ENCODE measurements at regions not wholly inside any gene's neighbourhood (a gene's known extent, or its start where the extent isn't known, plus 50 kb on each side); places are given as distances from the start of the nearest gene placed in this dataset.

DNA sequence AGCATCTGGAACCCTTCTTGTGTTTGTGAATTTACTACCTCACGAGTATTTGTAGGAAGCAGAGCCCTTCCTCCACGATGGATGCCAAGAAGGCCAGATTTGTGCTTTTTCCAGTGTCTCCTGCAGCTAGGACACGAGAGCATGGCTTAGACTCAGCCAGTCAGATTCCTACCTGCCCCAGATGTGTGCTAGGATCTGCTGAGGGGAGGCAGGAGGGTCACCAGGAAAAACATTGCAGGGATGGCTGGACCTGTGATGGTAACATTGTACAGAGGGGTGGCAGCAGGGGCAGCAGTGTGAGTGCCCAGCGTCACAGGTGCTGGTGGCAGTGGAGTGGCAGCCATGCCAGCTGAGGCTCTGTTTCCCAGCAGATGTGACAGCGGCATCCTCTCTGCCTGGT, 285.3 kb downstream of the FAM43A start:
- H3T11ph ChIP-seq (ENCODE audit: low read length), result no peak overlapping the region
- H3K18ac ChIP-seq (ENCODE audit: insufficient read length, low read depth, low read length), result no peak overlapping the region
- Mint-ChIP-seq H3K4me3 (no peak overlapping the region), H3K27me3 (ENCODE audit: low read depth) (peaks cover 20% of the 10 kb centered on the region), H3K27ac (no peak overlapping the region), H3K4me1 (no peaks in the 10 kb centered on the region), H3K9me3 (peaks cover 0 to 7% of the 10 kb centered on the region in 2 experiments; a peak in 3 of 5 replicates), H3K36me3 (ENCODE audit: insufficient read depth in 1 of 3, low read depth in 3 of 3) (peaks cover 0 to 4% (median 0%) of the 10 kb centered on the region in 3 experiments; a peak in 1 of 7 replicates)
- H3K27ac ChIP-seq (ENCODE audit: insufficient read length, low read depth, low read length), result no peak overlapping the region
- no peak overlapping the region for H4K8ac ChIP-seq (replicated peaks; ENCODE audit: insufficient read length, low read depth, low read length)
- no peaks in the 10 kb centered on the region for H3K79me2 ChIP-seq (ENCODE audit: insufficient read depth, low read length)
- TF ChIP-seq, protein P1, sequence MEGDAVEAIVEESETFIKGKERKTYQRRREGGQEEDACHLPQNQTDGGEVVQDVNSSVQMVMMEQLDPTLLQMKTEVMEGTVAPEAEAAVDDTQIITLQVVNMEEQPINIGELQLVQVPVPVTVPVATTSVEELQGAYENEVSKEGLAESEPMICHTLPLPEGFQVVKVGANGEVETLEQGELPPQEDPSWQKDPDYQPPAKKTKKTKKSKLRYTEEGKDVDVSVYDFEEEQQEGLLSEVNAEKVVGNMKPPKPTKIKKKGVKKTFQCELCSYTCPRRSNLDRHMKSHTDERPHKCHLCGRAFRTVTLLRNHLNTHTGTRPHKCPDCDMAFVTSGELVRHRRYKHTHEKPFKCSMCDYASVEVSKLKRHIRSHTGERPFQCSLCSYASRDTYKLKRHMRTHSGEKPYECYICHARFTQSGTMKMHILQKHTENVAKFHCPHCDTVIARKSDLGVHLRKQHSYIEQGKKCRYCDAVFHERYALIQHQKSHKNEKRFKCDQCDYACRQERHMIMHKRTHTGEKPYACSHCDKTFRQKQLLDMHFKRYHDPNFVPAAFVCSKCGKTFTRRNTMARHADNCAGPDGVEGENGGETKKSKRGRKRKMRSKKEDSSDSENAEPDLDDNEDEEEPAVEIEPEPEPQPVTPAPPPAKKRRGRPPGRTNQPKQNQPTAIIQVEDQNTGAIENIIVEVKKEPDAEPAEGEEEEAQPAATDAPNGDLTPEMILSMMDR (conservative IDR thresholded peaks at IDR 0.05), result no peak
- DNase-seq, result no peak
- H3K4me1 ChIP-seq (ENCODE audit: insufficient read depth, low read length), result no peaks in the 10 kb centered on the region
- no peak overlapping the region for H3K14ac ChIP-seq (ENCODE audit: insufficient read depth, low read length)
- H2BK15ac ChIP-seq (ENCODE audit: low read depth, low read length), result no peak overlapping the region
- H3K27me3 ChIP-seq (ENCODE audit: insufficient read depth, low read length), result no peaks in the 10 kb centered on the region
- no CpG with 5 or more reads among the region's 5 CpGs for WGBS (ENCODE audit: extremely low coverage, insufficient read length, low lambda C conversion rate)
- no peaks in the 10 kb centered on the region for H3K23me2 ChIP-seq (ENCODE audit: insufficient read length, low read depth, low read length, poor library complexity, severe bottlenecking)
- H2BK5ac ChIP-seq (ENCODE audit: insufficient read length, low read length), result no peak overlapping the region
- H3K9ac ChIP-seq (ENCODE audit: extremely low read depth, insufficient read length, low read length), result no peak overlapping the region
- no peak overlapping the region for H2AFZ ChIP-seq (ENCODE audit: low read length)
- no peaks in the 10 kb centered on the region for H3K79me1 ChIP-seq (ENCODE audit: insufficient read depth, low read depth, low read length, poor library complexity, severe bottlenecking)
- no peak overlapping the region for H2BK120ac ChIP-seq (ENCODE audit: low read depth, low read length, poor library complexity, severe bottlenecking)
- no peaks in the 10 kb centered on the region for H4K20me1 ChIP-seq (ENCODE audit: control insufficient read depth, insufficient read depth, insufficient read length)
- no peak overlapping the region for H3K4me2 ChIP-seq (ENCODE audit: insufficient read depth, insufficient read length, low read length)
- H4K5ac ChIP-seq (ENCODE audit: insufficient read length, low read depth, low read length), result no peak overlapping the region
- H3K56ac ChIP-seq (ENCODE audit: insufficient read length, low read depth, low read length), result no peak overlapping the region
- no peak overlapping the region for H3K4ac ChIP-seq (ENCODE audit: low read depth, low read length)
- no peak overlapping the region for H2BK20ac ChIP-seq (ENCODE audit: low read depth, low read length, poor library complexity, severe bottlenecking)
- H2AK5ac ChIP-seq (ENCODE audit: insufficient read length, low read length), result no peak overlapping the region
- H3K9me3 ChIP-seq (ENCODE audit: control insufficient read depth, low read depth, low read length), result no peaks in the 10 kb centered on the region
- H2BK12ac ChIP-seq (ENCODE audit: insufficient read length, low read depth, low read length), result no peak overlapping the region
- no peak overlapping the region for H4K91ac ChIP-seq (ENCODE audit: insufficient read length, low read depth, low read length)
- no peak overlapping the region for H3K23ac ChIP-seq (ENCODE audit: insufficient read length, low read depth, low read length)
